ENCODE measurements at regions not wholly inside any gene's neighbourhood (a gene's known extent, or its start where the extent isn't known, plus 50 kb on each side); places are given as distances from the start of the nearest gene placed in this dataset.

- no peak for TF ChIP-seq POLR2A (IDR thresholded peaks at IDR 0.05)
- TF ChIP-seq CTCF (IDR thresholded peaks at IDR 0.05 in 4 of 5, conservative IDR thresholded peaks at IDR 0.05 in 1 of 5) = no peak
Measured at GRCh38 chr10:3422282-3422681, 249.7 kb upstream of the PITRM1 start.

Measured in gastrocnemius medialis (tissue), 4 donors.